Loucy (cell line): ENCODE measurements at regions not wholly inside any gene's neighbourhood (a gene's known extent, or its start where the extent isn't known, plus 50 kb on each side); places are given as distances from the start of the nearest gene placed in this dataset.
A peak's percentile ranks its signal among the peaks of the same experiment; 100 is the strongest.

Source experiments
- H2AFZ ChIP-seq: fragments of 200-600 bp; sonication (generic); 2 replicates; pipeline ENCODE4 v1.6.0; 2016; ENCODE audit warnings: antibody characterized with exemption, mild to moderate bottlenecking, low read length, moderate library complexity
- H3F3A ChIP-seq: fragments of 200-600 bp; 2 replicates; pipeline ENCODE4 v1.6.0; 2016; ENCODE audit warnings: antibody characterized with exemption, low read depth, mild to moderate bottlenecking
- H3K27me3 ChIP-seq: fragments of 200-600 bp; sonication (generic); 2 replicates; pipeline ENCODE4 v1.6.1; 2014; ENCODE audit warnings: low read length, mild to moderate bottlenecking; ENCODE audit not compliant: insufficient read depth, poor library complexity, severe bottlenecking
- H3K36me3 ChIP-seq: fragments of 200-600 bp; sonication (generic); 2 replicates; pipeline ENCODE4 v1.6.1; 2016; ENCODE audit warnings: low read length; ENCODE audit not compliant: insufficient read depth
- H3K4me1 ChIP-seq: fragments of 200-600 bp; sonication (generic); 2 replicates; pipeline ENCODE4 v1.5.1; 2014; ENCODE audit warnings: low read length, mild to moderate bottlenecking; ENCODE audit not compliant: insufficient read depth, poor library complexity, severe bottlenecking
- H3K4me2 ChIP-seq: fragments of 200-600 bp; sonication (generic); 2 replicates; pipeline ENCODE4 v1.6.0; 2014; ENCODE audit warnings: antibody characterized with exemption, low read length, low read depth, mild to moderate bottlenecking; ENCODE audit not compliant: poor library complexity, severe bottlenecking
- H3K4me3 ChIP-seq: fragments of 200-600 bp; sonication (generic); 2 replicates; pipeline ENCODE4 v1.5.1; 2014; ENCODE audit warnings: low read length, mild to moderate bottlenecking, mixed read lengths; ENCODE audit not compliant: poor library complexity, severe bottlenecking
- H3K79me2 ChIP-seq: fragments of 200-600 bp; sonication (generic); 2 replicates; pipeline ENCODE4 v1.6.1; 2014; ENCODE audit warnings: low read length; ENCODE audit not compliant: insufficient read depth
- H3K9ac ChIP-seq: fragments of 200-600 bp; sonication (generic); 2 replicates; pipeline ENCODE4 v1.6.0; 2014; ENCODE audit warnings: mild to moderate bottlenecking, low read depth, low read length, moderate library complexity; ENCODE audit not compliant: poor library complexity, severe bottlenecking
- H3K9me2 ChIP-seq: fragments of 200-600 bp; sonication (generic); replicated peaks from 2 replicates; pipeline ENCODE4 v1.6.1; 2016; ENCODE audit warnings: low read depth, low read length, mixed read lengths
- H3K9me3 ChIP-seq: fragments of 200-600 bp; sonication (generic); 2 replicates; pipeline ENCODE4 v1.6.1; 2014; ENCODE audit warnings: mild to moderate bottlenecking, antibody characterized with exemption, low read length, low read depth; ENCODE audit not compliant: insufficient read depth
- H4K20me1 ChIP-seq: fragments of 200-600 bp; sonication (generic); 2 replicates; pipeline ENCODE4 v1.6.0; 2014; ENCODE audit warnings: antibody characterized with exemption, low read length, mild to moderate bottlenecking; ENCODE audit not compliant: insufficient read depth, poor library complexity, severe bottlenecking
- CTCF ChIP-seq: fragments of 200-600 bp; sonication (generic); conservative IDR thresholded peaks from 2 replicates; pipeline ENCODE4 v1.5.1; 2014; ENCODE audit warnings: mild to moderate bottlenecking, antibody characterized with exemption, low read length
- EZH2phosphoT487 ChIP-seq: fragments of 200-600 bp; IDR thresholded peaks from 2 replicates; pipeline ENCODE4 v1.6.1; 2018; ENCODE audit warnings: antibody characterized with exemption, mild to moderate bottlenecking, moderate library complexity, borderline replicate concordance

GRCh38 chr6:156454867-156455266, 322.3 kb upstream of the ARID1B start:
- Histone ChIP-seq H3K9me3 (no peaks in the 10 kb centered on the region), H3K4me3 (no peak overlapping the region), H3F3A (no peaks in the 10 kb centered on the region), H4K20me1 (no peaks in the 10 kb centered on the region), H3K4me2 (no peak overlapping the region), H2AFZ (peak overlapping the region; percentile 9; the same call in 1 of the 2 replicates), H3K79me2 (no peaks in the 10 kb centered on the region), H3K4me1 (peaks cover 10% of the 10 kb centered on the region), H3K9ac (no peak overlapping the region), H3K27me3 (no peaks in the 10 kb centered on the region), H3K9me2 (no peaks in the 10 kb centered on the region), H3K36me3 (no peaks in the 10 kb centered on the region)
- TF ChIP-seq CTCF (no peak), EZH2phosphoT487 (no peak)

- H3K9ac ChIP-seq: no peak overlapping the region
- TF ChIP-seq EZH2phosphoT487: no peak
- no peak for TF ChIP-seq CTCF
- H4K20me1 ChIP-seq: no peaks in the 10 kb centered on the region
- no peak overlapping the region for H3K4me2 ChIP-seq
- H3K36me3 ChIP-seq: no peaks in the 10 kb centered on the region
- no peak overlapping the region for H3K4me3 ChIP-seq
- no peaks in the 10 kb centered on the region for H3K79me2 ChIP-seq
- H3K9me3 ChIP-seq: no peaks in the 10 kb centered on the region
- no peaks in the 10 kb centered on the region for H3K9me2 ChIP-seq
- H3K4me1 ChIP-seq: peaks cover 10% of the 10 kb centered on the region
- H2AFZ ChIP-seq: no peak overlapping the region
- H3K27me3 ChIP-seq: no peaks in the 10 kb centered on the region
- H3F3A ChIP-seq: no peaks in the 10 kb centered on the region
Observed at GRCh38 chr6:156451726-156452125, 325.5 kb upstream of the ARID1B start.

DNA sequence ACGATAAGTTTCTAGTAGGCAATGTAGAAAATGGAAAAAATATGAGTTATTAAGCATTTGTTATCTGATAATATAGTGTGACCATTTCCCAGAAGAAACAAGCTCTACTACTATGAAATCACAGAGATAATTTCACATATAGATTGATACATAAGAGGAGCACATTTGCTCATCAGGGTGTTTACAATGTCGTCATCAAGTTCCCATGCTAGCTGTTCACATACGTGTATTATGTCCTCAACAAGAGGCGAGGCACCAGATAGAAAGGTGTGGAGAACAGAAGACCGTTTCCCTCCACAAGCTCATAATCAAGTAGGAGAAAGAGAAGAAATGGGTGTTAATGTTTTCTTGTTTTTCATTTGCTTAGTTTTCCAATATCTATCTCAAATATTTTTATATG, 326.1 kb upstream of the ARID1B start:
- H3K36me3 ChIP-seq: no peaks in the 10 kb centered on the region
- no peaks in the 10 kb centered on the region for H3K79me2 ChIP-seq
- H3K9me3 ChIP-seq: no peaks in the 10 kb centered on the region
- H3K9me2 ChIP-seq: no peaks in the 10 kb centered on the region
- no peak overlapping the region for H2AFZ ChIP-seq
- no peaks in the 10 kb centered on the region for H4K20me1 ChIP-seq
- no peaks in the 10 kb centered on the region for H3F3A ChIP-seq
- no peak overlapping the region for H3K9ac ChIP-seq
- TF ChIP-seq EZH2phosphoT487 (no peak), CTCF (no peak)
- no peak overlapping the region for H3K4me2 ChIP-seq
- H3K4me1 ChIP-seq: peaks cover 10% of the 10 kb centered on the region
- H3K4me3 ChIP-seq: no peak overlapping the region
- no peaks in the 10 kb centered on the region for H3K27me3 ChIP-seq
